Activated CD4-positive, alpha-beta T cell treated with anti-CD3 and anti-CD28 coated beads, Interleukin-2, Interleukin-4, amounts not matched to agents 100 ng/mL and 50 ng/mL, durations not matched to agents 16 hours and 8 hours (primary cell): ENCODE measurements at regions not wholly inside any gene's neighbourhood (a gene's known extent, or its start where the extent isn't known, plus 50 kb on each side); places are given as distances from the start of the nearest gene placed in this dataset.
"Not testable (repeated sequence)": the region's sequence is repeated elsewhere in the genome, so short reads cannot be mapped to it uniquely, and the experiment has no call there.

ENCODE experiments used
- DNase-seq: peaks from one replicate; pipeline ENCODE4 v3.0.0-alpha.2; 2020; ENCODE audit warnings: low spot score

GRCh38 chr6:144776031-144776819 lies 491.1 kb downstream of the UTRN start:
- DNase-seq: no peak

- no peak for DNase-seq
Observed at GRCh38 chr6:144777249-144777648, 492.1 kb downstream of the UTRN start.

- no peak for DNase-seq
Observed at GRCh38 chr6:144778056-144778455, 492.9 kb downstream of the UTRN start.

GRCh38 chr6:144778773-144779492 lies 493.8 kb downstream of the UTRN start:
- DNase-seq: no peak

- DNase-seq: no peak
Observed at GRCh38 chr6:144781836-144782235, 496.7 kb downstream of the UTRN start.

- DNase-seq: no peak
Observed at GRCh38 chr6:144782634-144783033, 497.5 kb downstream of the UTRN start.

- DNase-seq: no peak
Observed at GRCh38 chr6:144785056-144785455, 499.9 kb downstream of the UTRN start.

- DNase-seq: no peak
Observed at GRCh38 chr6:144786825-144787224, 501.7 kb downstream of the UTRN start.

GRCh38 chr6:144793744-144794143 lies 508.6 kb downstream of the UTRN start:
- DNase-seq: no peak

- DNase-seq: not testable (repeated sequence)
Observed at GRCh38 chr6:144795022-144795421, 509.9 kb downstream of the UTRN start.

- DNase-seq: no peak
Observed at GRCh38 chr6:144796070-144796469, 510.9 kb downstream of the UTRN start.

- DNase-seq: no peak
Observed at GRCh38 chr6:144797881-144798589, 512.9 kb downstream of the UTRN start.

- no peak for DNase-seq
Observed at GRCh38 chr6:144804246-144804790, 519.2 kb downstream of the UTRN start.

- no peak for DNase-seq
Observed at GRCh38 chr6:144805049-144805448, 519.9 kb downstream of the UTRN start.

GRCh38 chr6:144806222-144806621 lies 521.1 kb downstream of the UTRN start:
- no peak for DNase-seq

GRCh38 chr6:144809120-144809519 lies 524.0 kb downstream of the UTRN start:
- DNase-seq: no peak

GRCh38 chr6:144809969-144810368 lies 524.8 kb downstream of the UTRN start:
- DNase-seq: no peak

GRCh38 chr6:144811140-144811539 lies 526.0 kb downstream of the UTRN start:
- DNase-seq: no peak

GRCh38 chr6:144816936-144817335 lies 531.8 kb downstream of the UTRN start:
- no peak for DNase-seq

GRCh38 chr6:144820270-144820669 lies 535.1 kb downstream of the UTRN start:
- no peak for DNase-seq

- DNase-seq: no peak
Observed at GRCh38 chr6:144823131-144823530, 538.0 kb downstream of the UTRN start.

- DNase-seq: no peak
Observed at GRCh38 chr6:144824018-144824417, 538.9 kb downstream of the UTRN start.
